ENCODE measurements at regions not wholly inside any gene's neighbourhood (a gene's known extent, or its start where the extent isn't known, plus 50 kb on each side); places are given as distances from the start of the nearest gene placed in this dataset.

DNA sequence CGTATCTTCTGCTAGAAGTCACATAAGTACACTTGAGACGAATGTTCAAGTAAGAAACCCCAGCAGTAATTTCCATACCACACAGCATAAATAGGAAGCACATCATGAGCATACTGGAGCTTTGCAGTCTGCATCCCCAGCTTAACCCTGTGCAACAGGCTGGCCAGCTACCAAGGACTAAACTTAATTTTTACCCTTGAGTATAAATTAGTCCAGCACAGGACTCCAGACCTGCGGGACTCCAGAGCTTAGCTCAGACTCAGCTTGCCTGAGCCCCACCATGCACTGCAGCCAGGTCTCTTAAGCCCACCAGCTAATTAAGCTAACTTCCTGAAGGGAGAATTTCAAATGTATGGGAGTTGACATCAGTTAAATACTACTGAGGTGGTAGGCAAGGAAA, 491.0 kb downstream of the ARHGEF28 start (continued):
- no peak for TF ChIP-seq JUN (IDR thresholded peaks at IDR 0.05; ENCODE audit: low read depth, low read length)
- no peak for TF ChIP-seq YY1 (IDR thresholded peaks at IDR 0.05; ENCODE audit: low read depth, low read length)
- TF ChIP-seq, protein P1, sequence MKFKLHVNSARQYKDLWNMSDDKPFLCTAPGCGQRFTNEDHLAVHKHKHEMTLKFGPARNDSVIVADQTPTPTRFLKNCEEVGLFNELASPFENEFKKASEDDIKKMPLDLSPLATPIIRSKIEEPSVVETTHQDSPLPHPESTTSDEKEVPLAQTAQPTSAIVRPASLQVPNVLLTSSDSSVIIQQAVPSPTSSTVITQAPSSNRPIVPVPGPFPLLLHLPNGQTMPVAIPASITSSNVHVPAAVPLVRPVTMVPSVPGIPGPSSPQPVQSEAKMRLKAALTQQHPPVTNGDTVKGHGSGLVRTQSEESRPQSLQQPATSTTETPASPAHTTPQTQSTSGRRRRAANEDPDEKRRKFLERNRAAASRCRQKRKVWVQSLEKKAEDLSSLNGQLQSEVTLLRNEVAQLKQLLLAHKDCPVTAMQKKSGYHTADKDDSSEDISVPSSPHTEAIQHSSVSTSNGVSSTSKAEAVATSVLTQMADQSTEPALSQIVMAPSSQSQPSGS (IDR thresholded peaks at IDR 0.05; ENCODE audit: low read length), result no peak
- TF ChIP-seq SIRT6 (IDR thresholded peaks at IDR 0.05; ENCODE audit: low read length), result no peak
- TF ChIP-seq POLR2A (IDR thresholded peaks at IDR 0.05; ENCODE audit: control extremely low read depth in 1 of 2, low read depth in 2 of 2, low read length in 2 of 2), result no peak
- TF ChIP-seq MAFK (IDR thresholded peaks at IDR 0.05; ENCODE audit: low read depth, low read length), result no peak
- no peak for TF ChIP-seq GABPA (IDR thresholded peaks at IDR 0.05; ENCODE audit: borderline replicate concordance, insufficient read depth, low read length)
- TF ChIP-seq ASH2L (IDR thresholded peaks at IDR 0.05; ENCODE audit: low read length), result no peak
